WTC11 (cell line): ENCODE measurements at regions not wholly inside any gene's neighbourhood (a gene's known extent, or its start where the extent isn't known, plus 50 kb on each side); places are given as distances from the start of the nearest gene placed in this dataset.

Experiments
- ATAC-seq: fragments of 200-7000 bp; cut with Tn5 transposase; 2 replicates; pipeline ENCODE4 v1.10.0; 2021; ENCODE audit warnings: mild to moderate bottlenecking, moderate library complexity
- CTCF ChIA-PET: fragments of 300-600 bp; sonication (Branson Sonifier 250); formaldehyde crosslinking; loops from one replicate; lab custom pipeline; 2021; ENCODE audit warnings: antibody characterized with exemption; lab: Charles Lee
- POLR2A ChIA-PET: fragments of 350-600 bp; sonication (Branson Sonifier 250); formaldehyde crosslinking; loops from one replicate; lab custom pipeline; 2021; ENCODE audit warnings: antibody characterized with exemption; lab: Charles Lee
- DNase-seq: peaks from one replicate; pipeline ENCODE4 v3.0.0; 2021; ENCODE audit warnings: low spot score
- H3K27ac Mint-ChIP-seq: 2 replicates; pipeline ENCODE4 v1.8.0; 2021; ENCODE audit warnings: mixed read lengths
- H3K27me3 Mint-ChIP-seq: 2 replicates; pipeline ENCODE4 v1.8.0; 2021; ENCODE audit warnings: low read depth, mild to moderate bottlenecking, moderate library complexity, mixed read lengths
- H3K36me3 Mint-ChIP-seq: 2 replicates; pipeline ENCODE4 v1.8.0; 2021; ENCODE audit warnings: mixed read lengths
- H3K4me1 Mint-ChIP-seq: 2 replicates; pipeline ENCODE4 v1.8.0; 2022; ENCODE audit warnings: mixed read lengths
- H3K4me3 Mint-ChIP-seq: 2 replicates; pipeline ENCODE4 v1.8.0; 2021; ENCODE audit warnings: mild to moderate bottlenecking, moderate library complexity, mixed read lengths
- H3K9me3 Mint-ChIP-seq: 2 replicates; pipeline ENCODE4 v1.8.0; 2021; ENCODE audit warnings: mixed read lengths
- AFF4 ChIP-seq: sonication (generic); formaldehyde crosslinking; IDR thresholded peaks from 2 replicates; pipeline ENCODE4 v1.8.1; 2023; ENCODE audit warnings: mild to moderate bottlenecking, missing genetic modification reagents, borderline replicate concordance
- CDX4 ChIP-seq: fragments of 250-450 bp; sonication (Bioruptor Pico); IDR thresholded peaks from 2 replicates; pipeline ENCODE4 v1.9.0; 2021; ENCODE audit warnings: moderate library complexity, mild to moderate bottlenecking, inconsistent platforms, borderline replicate concordance
- ELF4 ChIP-seq: sonication (generic); formaldehyde crosslinking; IDR thresholded peaks from 2 replicates; pipeline ENCODE4 v1.8.1; 2022; ENCODE audit warnings: low read depth, mild to moderate bottlenecking, moderate library complexity, missing genetic modification reagents
- GRHL2 ChIP-seq: fragments of 250-450 bp; sonication (Bioruptor Pico); IDR thresholded peaks from 2 replicates; pipeline ENCODE4 v1.8.0; 2022; ENCODE audit warnings: mild to moderate bottlenecking, moderate library complexity; ENCODE audit not compliant: insufficient replicate concordance, severe bottlenecking
- HMGA2 ChIP-seq: fragments of 250-450 bp; sonication (Bioruptor Pico); IDR thresholded peaks from 2 replicates; pipeline ENCODE4 v1.4.0; 2021; ENCODE audit warnings: mild to moderate bottlenecking, moderate library complexity
- IRF2 ChIP-seq: sonication (generic); formaldehyde crosslinking; IDR thresholded peaks from 2 replicates; pipeline ENCODE4 v1.8.0; 2022; ENCODE audit warnings: low read depth, missing genetic modification reagents, borderline replicate concordance
- JAZF1 ChIP-seq: fragments of 250-450 bp; sonication (Bioruptor Pico); IDR thresholded peaks from 2 replicates; pipeline ENCODE4 v1.9.0; 2021; ENCODE audit warnings: moderate library complexity, mild to moderate bottlenecking, inconsistent platforms
- KAT7 ChIP-seq: sonication (generic); formaldehyde crosslinking; IDR thresholded peaks from 2 replicates; pipeline ENCODE4 v1.8.1; 2023; ENCODE audit warnings: missing genetic modification reagents, mild to moderate bottlenecking, borderline replicate concordance
- NFE2L1 ChIP-seq: sonication (generic); formaldehyde crosslinking; IDR thresholded peaks from 2 replicates; pipeline ENCODE4 v1.8.1; 2023; ENCODE audit warnings: missing genetic modification reagents
- PRRX2 ChIP-seq: fragments of 250-450 bp; sonication (Bioruptor Pico); IDR thresholded peaks from 2 replicates; pipeline ENCODE4 v1.8.0; 2021; ENCODE audit warnings: mild to moderate bottlenecking
- SP1 ChIP-seq: sonication (generic); formaldehyde crosslinking; conservative IDR thresholded peaks from 2 replicates; pipeline ENCODE4 v1.8.1; 2022; ENCODE audit warnings: missing genetic modification reagents
- TCF7 ChIP-seq: sonication (generic); formaldehyde crosslinking; IDR thresholded peaks from 2 replicates; pipeline ENCODE4 v1.8.0; 2022; ENCODE audit warnings: mild to moderate bottlenecking, low read depth, missing genetic modification reagents, moderate library complexity
- TEAD4 ChIP-seq: sonication (generic); formaldehyde crosslinking; IDR thresholded peaks from 2 replicates; pipeline ENCODE4 v1.8.0; 2022; ENCODE audit warnings: mild to moderate bottlenecking, missing genetic modification reagents
- ZBTB21 ChIP-seq: sonication (generic); formaldehyde crosslinking; IDR thresholded peaks from 2 replicates; pipeline ENCODE4 v1.8.1; 2023; ENCODE audit warnings: mild to moderate bottlenecking, missing genetic modification reagents, borderline replicate concordance
- ZNF232 ChIP-seq: sonication (generic); formaldehyde crosslinking; IDR thresholded peaks from 2 replicates; pipeline ENCODE4 v1.8.0; 2022; ENCODE audit warnings: mild to moderate bottlenecking, missing genetic modification reagents
- ZNF396 ChIP-seq: fragments of 250-450 bp; sonication (Bioruptor Pico); IDR thresholded peaks from 2 replicates; pipeline ENCODE4 v1.8.0; 2021; ENCODE audit warnings: mild to moderate bottlenecking, moderate library complexity, borderline replicate concordance
- ZNF671 ChIP-seq: fragments of 250-450 bp; sonication (Bioruptor Pico); IDR thresholded peaks from 2 replicates; pipeline ENCODE4 v1.8.0; 2021; ENCODE audit warnings: mild to moderate bottlenecking
- TF ChIP-seq, protein P1 (sequence below): sonication (generic); formaldehyde crosslinking; IDR thresholded peaks from 2 replicates; pipeline ENCODE4 v1.8.1; 2022; ENCODE audit warnings: missing genetic modification reagents, borderline replicate concordance
- TF ChIP-seq, protein P2 (sequence below): fragments of 250-450 bp; sonication (Bioruptor Pico); IDR thresholded peaks from 2 replicates; pipeline ENCODE4 v1.9.0; 2021; ENCODE audit warnings: mild to moderate bottlenecking
- TF ChIP-seq, protein P3 (sequence below): sonication (generic); formaldehyde crosslinking; IDR thresholded peaks from 2 replicates; pipeline ENCODE4 v1.8.1; 2022; ENCODE audit warnings: low read depth, mild to moderate bottlenecking, moderate library complexity, missing genetic modification reagents, borderline replicate concordance

DNA sequence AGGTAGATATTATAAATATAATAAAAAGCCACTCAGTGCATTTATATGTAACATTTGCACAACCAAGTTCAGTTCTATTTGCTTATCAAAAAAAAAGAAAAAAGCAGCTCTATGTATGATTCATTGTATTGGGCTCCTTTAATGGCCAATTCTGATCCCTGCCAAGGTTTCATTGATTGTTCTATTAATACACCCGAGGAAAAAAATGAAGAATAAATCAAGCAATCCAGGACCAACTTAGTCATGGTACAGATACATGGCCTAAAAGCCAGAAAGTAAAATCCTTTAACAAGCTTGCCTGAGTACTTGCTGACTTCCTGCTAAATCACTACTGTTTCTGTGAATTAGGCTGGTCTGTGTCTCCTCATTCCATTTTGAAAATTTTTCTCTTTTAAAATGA is 77.6 kb upstream of the PCDH7 start (continued):
- TF ChIP-seq, protein P1, sequence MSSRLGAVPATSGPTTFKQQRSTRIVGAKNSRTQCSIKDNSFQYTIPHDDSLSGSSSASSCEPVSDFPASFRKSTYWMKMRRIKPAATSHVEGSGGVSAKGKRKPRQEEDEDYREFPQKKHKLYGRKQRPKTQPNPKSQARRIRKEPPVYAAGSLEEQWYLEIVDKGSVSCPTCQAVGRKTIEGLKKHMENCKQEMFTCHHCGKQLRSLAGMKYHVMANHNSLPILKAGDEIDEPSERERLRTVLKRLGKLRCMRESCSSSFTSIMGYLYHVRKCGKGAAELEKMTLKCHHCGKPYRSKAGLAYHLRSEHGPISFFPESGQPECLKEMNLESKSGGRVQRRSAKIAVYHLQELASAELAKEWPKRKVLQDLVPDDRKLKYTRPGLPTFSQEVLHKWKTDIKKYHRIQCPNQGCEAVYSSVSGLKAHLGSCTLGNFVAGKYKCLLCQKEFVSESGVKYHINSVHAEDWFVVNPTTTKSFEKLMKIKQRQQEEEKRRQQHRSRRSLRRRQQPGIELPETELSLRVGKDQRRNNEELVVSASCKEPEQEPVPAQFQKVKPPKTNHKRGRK (CRISPR knock-in tag), result no peak

DNA sequence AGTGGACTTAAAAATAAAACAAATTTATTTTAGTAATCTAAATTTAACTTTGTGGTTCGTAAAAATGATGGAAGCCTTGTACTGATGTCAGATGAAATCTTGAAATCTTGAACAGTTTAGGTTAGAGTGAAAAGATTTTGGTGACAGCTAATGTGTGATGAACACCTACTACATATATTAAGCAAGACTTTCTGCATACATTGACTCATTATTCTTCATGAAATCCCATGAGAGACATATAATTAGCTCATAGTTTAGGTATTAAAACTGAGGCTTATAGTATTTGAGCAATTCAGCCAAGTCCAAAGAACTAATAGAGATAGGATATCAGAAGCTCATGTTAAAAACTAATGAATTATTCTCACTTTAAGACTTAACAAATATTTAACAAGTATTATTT is 66.9 kb upstream of the PCDH7 start:
- CTCF ChIA-PET, result no interaction called here
- no peak for DNase-seq
- no peak overlapping the region for H3K4me3 Mint-ChIP-seq
- H3K4me1 Mint-ChIP-seq, result no peaks in the 10 kb centered on the region
- POLR2A ChIA-PET, result no interaction called here
- no peak overlapping the region for H3K27ac Mint-ChIP-seq
- H3K36me3 Mint-ChIP-seq, result no peaks in the 10 kb centered on the region
- TF ChIP-seq ZNF671 (CRISPR knock-in tag), result no peak
- TF ChIP-seq HMGA2, result 0 out of 2 replicates have a peak, but pooled peaks have one; percentile 28
- H3K9me3 Mint-ChIP-seq, result no peaks in the 10 kb centered on the region
- no peaks in the 10 kb centered on the region for H3K27me3 Mint-ChIP-seq
- no peak for ATAC-seq

GRCh38 chr4:30656828-30657227 is 63.3 kb upstream of the PCDH7 start:
- no peaks in the 10 kb centered on the region for H3K4me1 Mint-ChIP-seq
- DNase-seq, result no peak
- H3K9me3 Mint-ChIP-seq, result no peaks in the 10 kb centered on the region
- TF ChIP-seq, protein P2, sequence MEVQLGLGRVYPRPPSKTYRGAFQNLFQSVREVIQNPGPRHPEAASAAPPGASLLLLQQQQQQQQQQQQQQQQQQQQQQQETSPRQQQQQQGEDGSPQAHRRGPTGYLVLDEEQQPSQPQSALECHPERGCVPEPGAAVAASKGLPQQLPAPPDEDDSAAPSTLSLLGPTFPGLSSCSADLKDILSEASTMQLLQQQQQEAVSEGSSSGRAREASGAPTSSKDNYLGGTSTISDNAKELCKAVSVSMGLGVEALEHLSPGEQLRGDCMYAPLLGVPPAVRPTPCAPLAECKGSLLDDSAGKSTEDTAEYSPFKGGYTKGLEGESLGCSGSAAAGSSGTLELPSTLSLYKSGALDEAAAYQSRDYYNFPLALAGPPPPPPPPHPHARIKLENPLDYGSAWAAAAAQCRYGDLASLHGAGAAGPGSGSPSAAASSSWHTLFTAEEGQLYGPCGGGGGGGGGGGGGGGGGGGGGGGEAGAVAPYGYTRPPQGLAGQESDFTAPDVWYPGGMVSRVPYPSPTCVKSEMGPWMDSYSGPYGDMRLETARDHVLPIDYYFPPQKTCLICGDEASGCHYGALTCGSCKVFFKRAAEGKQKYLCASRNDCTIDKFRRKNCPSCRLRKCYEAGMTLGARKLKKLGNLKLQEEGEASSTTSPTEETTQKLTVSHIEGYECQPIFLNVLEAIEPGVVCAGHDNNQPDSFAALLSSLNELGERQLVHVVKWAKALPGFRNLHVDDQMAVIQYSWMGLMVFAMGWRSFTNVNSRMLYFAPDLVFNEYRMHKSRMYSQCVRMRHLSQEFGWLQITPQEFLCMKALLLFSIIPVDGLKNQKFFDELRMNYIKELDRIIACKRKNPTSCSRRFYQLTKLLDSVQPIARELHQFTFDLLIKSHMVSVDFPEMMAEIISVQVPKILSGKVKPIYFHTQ (CRISPR knock-in tag), result no peak
- TF ChIP-seq TCF7 (CRISPR knock-in tag) (no peak), ZNF232 (CRISPR knock-in tag) (no peak), CDX4 (CRISPR knock-in tag) (no peak)
- no peaks in the 10 kb centered on the region for H3K36me3 Mint-ChIP-seq
- no peak for ATAC-seq
- H3K27ac Mint-ChIP-seq, result no peak overlapping the region
- POLR2A ChIA-PET, result no interaction called here
- H3K27me3 Mint-ChIP-seq, result no peaks in the 10 kb centered on the region
- H3K4me3 Mint-ChIP-seq, result no peak overlapping the region
- CTCF ChIA-PET, result interaction anchor here (1.7 kb wide), 1 partner anchor 65 kb away, joined by 3 read pairs; no protein-coding TSS in a partner anchor

DNA sequence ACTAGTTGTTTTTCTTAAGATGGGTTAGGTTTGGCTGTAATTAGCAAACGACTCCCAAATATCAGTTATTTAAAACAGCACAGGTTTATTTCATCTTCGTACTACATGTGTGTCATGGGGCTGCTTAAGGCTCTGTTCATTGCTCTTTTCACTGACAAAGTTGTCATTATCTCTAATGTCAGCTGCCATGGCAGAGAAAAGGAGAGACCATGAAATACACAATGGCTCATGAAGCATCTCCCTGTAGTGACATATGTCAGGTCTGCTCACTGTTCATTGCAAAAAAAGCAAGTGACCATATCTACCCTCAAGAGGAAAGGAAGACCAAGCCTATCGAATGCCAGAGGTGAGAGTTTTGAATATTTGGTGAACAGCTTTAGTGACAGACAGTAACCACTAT is 52.2 kb upstream of the PCDH7 start:
- no peaks in the 10 kb centered on the region for H3K4me1 Mint-ChIP-seq
- ChIA-PET CTCF (no interaction called here), POLR2A (no interaction called here)
- H3K27me3 Mint-ChIP-seq, result no peaks in the 10 kb centered on the region
- H3K36me3 Mint-ChIP-seq, result no peaks in the 10 kb centered on the region
- ATAC-seq, result no peak
- H3K4me3 Mint-ChIP-seq, result no peak overlapping the region
- H3K9me3 Mint-ChIP-seq, result no peaks in the 10 kb centered on the region
- no peak for DNase-seq
- H3K27ac Mint-ChIP-seq, result no peak overlapping the region
- TF ChIP-seq TEAD4, result no peak
- TF ChIP-seq PRRX2 (CRISPR knock-in tag), result no peak
- no peak for TF ChIP-seq AFF4 (CRISPR knock-in tag)
- TF ChIP-seq ZNF396, result no peak
- TF ChIP-seq CDX4 (CRISPR knock-in tag), result no peak
- no peak for TF ChIP-seq KAT7 (CRISPR knock-in tag)
- TF ChIP-seq IRF2 (CRISPR knock-in tag), result no peak
- TF ChIP-seq, protein P3, sequence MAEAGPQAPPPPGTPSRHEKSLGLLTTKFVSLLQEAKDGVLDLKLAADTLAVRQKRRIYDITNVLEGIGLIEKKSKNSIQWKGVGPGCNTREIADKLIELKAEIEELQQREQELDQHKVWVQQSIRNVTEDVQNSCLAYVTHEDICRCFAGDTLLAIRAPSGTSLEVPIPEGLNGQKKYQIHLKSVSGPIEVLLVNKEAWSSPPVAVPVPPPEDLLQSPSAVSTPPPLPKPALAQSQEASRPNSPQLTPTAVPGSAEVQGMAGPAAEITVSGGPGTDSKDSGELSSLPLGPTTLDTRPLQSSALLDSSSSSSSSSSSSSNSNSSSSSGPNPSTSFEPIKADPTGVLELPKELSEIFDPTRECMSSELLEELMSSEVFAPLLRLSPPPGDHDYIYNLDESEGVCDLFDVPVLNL (CRISPR knock-in tag), result no peak
- no peak for TF ChIP-seq NFE2L1
- TF ChIP-seq GRHL2, result no peak
- no peak for TF ChIP-seq ZBTB21
- no peak for TF ChIP-seq ELF4 (CRISPR knock-in tag)
- no peak for TF ChIP-seq JAZF1 (CRISPR knock-in tag)
- no peak for TF ChIP-seq SP1 (CRISPR knock-in tag)
